H1 (cell line): ENCODE measurements at regions not wholly inside any gene's neighbourhood (a gene's known extent, or its start where the extent isn't known, plus 50 kb on each side); places are given as distances from the start of the nearest gene placed in this dataset.

Experiments
- BRCA1 ChIP-seq: IDR thresholded peaks from 2 replicates; pipeline ENCODE4 v1.6.1; 2012; ENCODE audit warnings: low read depth, low read length, improper control_type of control experiment

DNA sequence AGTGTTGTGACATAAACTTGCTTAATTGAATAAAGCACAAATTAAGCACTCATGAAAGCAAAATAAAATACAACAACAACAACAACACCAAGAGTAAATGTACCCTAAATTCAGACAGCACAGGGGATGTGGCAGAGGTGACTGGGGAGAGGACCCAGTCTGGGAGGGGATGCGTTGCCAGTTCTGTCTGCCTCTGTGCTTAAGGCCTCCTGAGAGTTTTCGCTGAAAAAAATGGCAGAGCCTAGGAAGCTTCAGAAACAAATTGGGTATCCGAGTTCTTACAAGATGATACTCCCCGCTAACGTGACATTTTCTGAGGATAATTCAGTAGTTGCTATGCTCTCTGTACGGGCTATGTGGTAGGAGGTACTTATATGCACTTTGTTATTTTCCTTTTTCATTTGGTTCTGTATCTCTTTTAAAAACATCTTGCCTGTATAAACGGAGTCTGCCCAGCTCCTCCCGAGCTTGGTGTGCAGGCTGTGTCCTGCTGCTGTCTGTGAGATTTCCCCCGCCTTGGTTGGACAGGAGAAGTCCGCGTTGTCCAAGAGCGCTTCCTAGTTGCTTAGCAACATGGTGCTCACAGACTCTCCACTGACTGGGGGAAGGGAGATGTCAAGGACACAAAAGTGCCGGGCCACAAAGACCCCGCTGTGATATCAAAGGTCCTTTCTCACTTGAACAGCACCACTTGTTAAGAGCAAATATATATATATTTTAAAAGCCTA lies 134.2 kb upstream of the CPHXL start (continued):
- no peak for TF ChIP-seq BRCA1
